ENCODE measurements at regions not wholly inside any gene's neighbourhood (a gene's known extent, or its start where the extent isn't known, plus 50 kb on each side); places are given as distances from the start of the nearest gene placed in this dataset.
"Not testable (repeated sequence)": the region's sequence is repeated elsewhere in the genome, so short reads cannot be mapped to it uniquely, and the experiment has no call there.

DNA sequence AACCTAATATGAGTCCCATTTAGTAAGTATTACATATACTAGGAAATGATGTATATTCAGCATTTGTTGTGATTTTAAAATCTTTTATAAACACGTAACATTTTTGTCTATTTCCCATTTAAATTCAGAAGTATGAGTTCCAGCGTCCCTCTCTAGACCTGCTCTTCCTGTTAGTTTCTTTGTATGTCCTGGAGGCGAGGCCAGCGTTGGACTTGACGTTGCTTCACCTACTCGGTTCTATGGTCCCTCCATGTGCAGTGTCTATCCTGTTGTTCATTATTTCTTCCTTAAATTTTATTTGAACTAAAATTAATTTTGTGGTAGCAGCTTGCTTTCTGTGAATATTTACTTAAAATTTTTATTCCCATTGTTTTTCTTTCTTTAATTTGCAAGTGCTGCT, 88.5 kb downstream of the POTEH start:
- TF ChIP-seq CTCF, POLR2A (IDR thresholded peaks at IDR 0.05): not testable (repeated sequence)

Data from right lobe of liver (tissue), 4 donors.